ENCODE measurements at regions not wholly inside any gene's neighbourhood (a gene's known extent, or its start where the extent isn't known, plus 50 kb on each side); places are given as distances from the start of the nearest gene placed in this dataset.

DNA sequence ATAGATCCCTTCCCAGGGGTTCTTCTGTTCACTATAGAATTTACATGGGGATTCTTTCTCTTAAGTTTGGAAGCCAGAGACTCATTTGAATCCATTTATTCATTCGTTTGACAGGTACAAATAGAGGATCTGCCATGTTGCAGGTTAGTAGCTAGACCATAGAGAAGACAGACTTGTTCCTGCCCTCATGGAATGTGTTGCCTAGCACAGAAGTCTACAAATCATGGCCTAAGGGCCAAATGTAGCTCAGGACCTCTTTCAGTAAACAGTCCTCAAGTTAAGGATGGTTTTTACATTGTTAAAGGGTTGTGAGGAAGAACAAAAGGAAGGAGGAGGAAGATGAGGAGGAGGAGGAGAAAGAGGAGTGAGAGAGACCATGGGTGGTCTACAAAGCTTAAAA lies 114.7 kb upstream of the SLC44A1 start:
- Histone ChIP-seq H3K4me2 (ENCODE audit: insufficient read depth, low read length) (no peak overlapping the region), H3K4me3 (no peak overlapping the region), H3K79me2 (ENCODE audit: control insufficient read depth, insufficient read depth, low read length) (no peaks in the 10 kb centered on the region), H3K9me1 (ENCODE audit: control insufficient read depth, insufficient read depth, low read length) (no peaks in the 10 kb centered on the region), H3K27me3 (ENCODE audit: control insufficient read depth in 2 of 2, insufficient read depth in 2 of 2, low read length in 2 of 2) (peaks cover 5 to 13% of the 10 kb centered on the region in 2 experiments; a peak in 3 of 5 replicates), H3K9me3 (replicated peaks; ENCODE audit: control insufficient read depth, insufficient read depth, low read depth, low read length) (no peaks in the 10 kb centered on the region), H3K27ac (ENCODE audit: extremely low read depth, low read depth, low read length) (no peak overlapping the region), H2AFZ (ENCODE audit: low read depth, low read length) (no peak overlapping the region), H3K4me1 (replicated peaks in 1 of 2; ENCODE audit: control insufficient read depth in 2 of 2, insufficient read depth in 2 of 2, low read length in 2 of 2) (no peaks in the 10 kb centered on the region; a peak in 1 of 5 replicates), H3K36me3 (ENCODE audit: control insufficient read depth, insufficient read depth, low read length) (no peaks in the 10 kb centered on the region), H3K9ac (ENCODE audit: insufficient read depth in 1 of 2, low read depth in 2 of 2, low read length in 2 of 2) (no peak overlapping the region), H4K20me1 (replicated peaks; ENCODE audit: control insufficient read depth, insufficient read depth, low read length) (no peaks in the 10 kb centered on the region)
- DNase-seq (ENCODE audit: extremely low read depth in 1 of 4, low spot score in 3 of 4): no peak
- intact Hi-C loops (cut with micrococcal nuclease) (no loop called here), in situ Hi-C loops (cut with MboI) (no loop called here)
- ATAC-seq: no peak
- ChIA-PET CTCF (ENCODE audit: low intra/inter-chr PET ratio) (no interaction called here), POLR2A (no interaction called here)
- WGBS (ENCODE audit: insufficient coverage, low coverage, missing lambda C conversion rate): 0% methylated on average over 1 of the region's 1 CpG
- no peak for FAIRE-seq
- TF ChIP-seq, protein P1, sequence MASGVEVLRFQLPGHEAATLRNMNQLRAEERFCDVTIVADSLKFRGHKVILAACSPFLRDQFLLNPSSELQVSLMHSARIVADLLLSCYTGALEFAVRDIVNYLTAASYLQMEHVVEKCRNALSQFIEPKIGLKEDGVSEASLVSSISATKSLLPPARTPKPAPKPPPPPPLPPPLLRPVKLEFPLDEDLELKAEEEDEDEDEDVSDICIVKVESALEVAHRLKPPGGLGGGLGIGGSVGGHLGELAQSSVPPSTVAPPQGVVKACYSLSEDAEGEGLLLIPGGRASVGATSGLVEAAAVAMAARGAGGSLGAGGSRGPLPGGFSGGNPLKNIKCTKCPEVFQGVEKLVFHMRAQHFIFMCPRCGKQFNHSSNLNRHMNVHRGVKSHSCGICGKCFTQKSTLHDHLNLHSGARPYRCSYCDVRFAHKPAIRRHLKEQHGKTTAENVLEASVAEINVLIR (CRISPR knock-in tag; IDR thresholded peaks at IDR 0.05): no peak
- TF ChIP-seq TEAD4 (IDR thresholded peaks at IDR 0.05; ENCODE audit: low read length) (no peak), TEAD4 (CRISPR knock-in tag; IDR thresholded peaks at IDR 0.05; ENCODE audit: borderline replicate concordance) (no peak), ESRRA (IDR thresholded peaks at IDR 0.05; ENCODE audit: borderline replicate concordance, low read depth) (no peak), SNIP1 (IDR thresholded peaks at IDR 0.05; ENCODE audit: low read depth) (no peak), PURB (CRISPR knock-in tag; IDR thresholded peaks at IDR 0.05; ENCODE audit: low read depth) (no peak), RFX7 (CRISPR knock-in tag; IDR thresholded peaks at IDR 0.05) (no peak), ZNF431 (CRISPR knock-in tag; IDR thresholded peaks at IDR 0.05) (no peak), LEF1 (IDR thresholded peaks at IDR 0.05) (no peak), NFRKB (IDR thresholded peaks at IDR 0.05; ENCODE audit: low read depth) (no peak), BRD4 (IDR thresholded peaks at IDR 0.05) (no peak), NONO (IDR thresholded peaks at IDR 0.05; ENCODE audit: low read depth in 2 of 2, low read length in 1 of 2) (no peak), MTA2 (IDR thresholded peaks at IDR 0.05; ENCODE audit: low read depth) (no peak), RHOXF2B (CRISPR knock-in tag; conservative IDR thresholded peaks at IDR 0.05) (no peak), JUND (IDR thresholded peaks at IDR 0.05; ENCODE audit: borderline replicate concordance, low read depth, low read length) (no peak), JUND (tag; IDR thresholded peaks at IDR 0.05; ENCODE audit: borderline replicate concordance, low read depth, low read length) (no peak), CBX8 (IDR thresholded peaks at IDR 0.05; ENCODE audit: borderline replicate concordance, extremely low read depth, low read depth, low read length, poor library complexity, severe bottlenecking) (no peak)
- TF ChIP-seq, protein P2, sequence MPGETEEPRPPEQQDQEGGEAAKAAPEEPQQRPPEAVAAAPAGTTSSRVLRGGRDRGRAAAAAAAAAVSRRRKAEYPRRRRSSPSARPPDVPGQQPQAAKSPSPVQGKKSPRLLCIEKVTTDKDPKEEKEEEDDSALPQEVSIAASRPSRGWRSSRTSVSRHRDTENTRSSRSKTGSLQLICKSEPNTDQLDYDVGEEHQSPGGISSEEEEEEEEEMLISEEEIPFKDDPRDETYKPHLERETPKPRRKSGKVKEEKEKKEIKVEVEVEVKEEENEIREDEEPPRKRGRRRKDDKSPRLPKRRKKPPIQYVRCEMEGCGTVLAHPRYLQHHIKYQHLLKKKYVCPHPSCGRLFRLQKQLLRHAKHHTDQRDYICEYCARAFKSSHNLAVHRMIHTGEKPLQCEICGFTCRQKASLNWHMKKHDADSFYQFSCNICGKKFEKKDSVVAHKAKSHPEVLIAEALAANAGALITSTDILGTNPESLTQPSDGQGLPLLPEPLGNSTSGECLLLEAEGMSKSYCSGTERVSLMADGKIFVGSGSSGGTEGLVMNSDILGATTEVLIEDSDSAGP (CRISPR knock-in tag; IDR thresholded peaks at IDR 0.05): no peak
- TF ChIP-seq, protein P3, sequence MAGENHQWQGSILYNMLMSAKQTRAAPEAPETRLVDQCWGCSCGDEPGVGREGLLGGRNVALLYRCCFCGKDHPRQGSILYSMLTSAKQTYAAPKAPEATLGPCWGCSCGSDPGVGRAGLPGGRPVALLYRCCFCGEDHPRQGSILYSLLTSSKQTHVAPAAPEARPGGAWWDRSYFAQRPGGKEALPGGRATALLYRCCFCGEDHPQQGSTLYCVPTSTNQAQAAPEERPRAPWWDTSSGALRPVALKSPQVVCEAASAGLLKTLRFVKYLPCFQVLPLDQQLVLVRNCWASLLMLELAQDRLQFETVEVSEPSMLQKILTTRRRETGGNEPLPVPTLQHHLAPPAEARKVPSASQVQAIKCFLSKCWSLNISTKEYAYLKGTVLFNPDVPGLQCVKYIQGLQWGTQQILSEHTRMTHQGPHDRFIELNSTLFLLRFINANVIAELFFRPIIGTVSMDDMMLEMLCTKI (IDR thresholded peaks at IDR 0.05; ENCODE audit: partially characterized antibody): no peak
- TF ChIP-seq, protein P4, sequence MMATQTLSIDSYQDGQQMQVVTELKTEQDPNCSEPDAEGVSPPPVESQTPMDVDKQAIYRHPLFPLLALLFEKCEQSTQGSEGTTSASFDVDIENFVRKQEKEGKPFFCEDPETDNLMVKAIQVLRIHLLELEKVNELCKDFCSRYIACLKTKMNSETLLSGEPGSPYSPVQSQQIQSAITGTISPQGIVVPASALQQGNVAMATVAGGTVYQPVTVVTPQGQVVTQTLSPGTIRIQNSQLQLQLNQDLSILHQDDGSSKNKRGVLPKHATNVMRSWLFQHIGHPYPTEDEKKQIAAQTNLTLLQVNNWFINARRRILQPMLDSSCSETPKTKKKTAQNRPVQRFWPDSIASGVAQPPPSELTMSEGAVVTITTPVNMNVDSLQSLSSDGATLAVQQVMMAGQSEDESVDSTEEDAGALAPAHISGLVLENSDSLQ (IDR thresholded peaks at IDR 0.05): no peak
- BruUV-seq (replicated peaks): no TSS peak

Measured in K562 (cell line).